Upper lobe of right lung (tissue), 1 donor: ENCODE measurements at regions not wholly inside any gene's neighbourhood (a gene's known extent, or its start where the extent isn't known, plus 50 kb on each side); places are given as distances from the start of the nearest gene placed in this dataset.

Experiments used
- ATAC-seq: fragments of 200-7000 bp; cut with Tn5 transposase; one replicate; pipeline ENCODE4 v1.9.1; 2020; ENCODE audit warnings: mild to moderate bottlenecking, moderate library complexity
- DNase-seq: peaks from one replicate; pipeline ENCODE4 v3.0.0-alpha.2; 2020
- H3K27ac ChIP-seq: fragments of 200-600 bp; one replicate; pipeline ENCODE4 v1.8.0; 2022
- H3K27me3 ChIP-seq: fragments of 200-600 bp; one replicate; pipeline ENCODE4 v1.8.0; 2022; ENCODE audit warnings: mild to moderate bottlenecking
- H3K36me3 ChIP-seq: fragments of 200-600 bp; one replicate; pipeline ENCODE4 v1.8.0; 2022
- H3K4me1 ChIP-seq: fragments of 200-600 bp; one replicate; pipeline ENCODE4 v1.8.0; 2022
- H3K4me3 ChIP-seq: fragments of 200-600 bp; one replicate; pipeline ENCODE4 v1.8.0; 2022; ENCODE audit warnings: mild to moderate bottlenecking
- H3K9me3 ChIP-seq: fragments of 200-600 bp; one replicate; pipeline ENCODE4 v1.8.0; 2022
- intact Hi-C: fragments of 100-400 bp; cut with DNase I; formaldehyde crosslinking; loops from one replicate; pipeline ENCODE4 v1.11.0; 2022
- TF ChIP-seq, protein P1 (sequence below): fragments of 200-600 bp; IDR thresholded peaks from one replicate; pipeline ENCODE4 v1.8.0; 2022; ENCODE audit warnings: antibody characterized with exemption
- donor health status: DM: no; HTN: yes; CAD: no; lungs with severe emphysema.

GRCh38 chr3:144344925-144345548 lies 373.4 kb downstream of the DIPK2A start:
- Histone ChIP-seq H3K36me3 (no peaks in the 10 kb centered on the region), H3K27ac (no peak overlapping the region), H3K27me3 (no peaks in the 10 kb centered on the region), H3K9me3 (no peaks in the 10 kb centered on the region), H3K4me3 (no peak overlapping the region), H3K4me1 (no peaks in the 10 kb centered on the region)
- intact Hi-C loops = no loop called here
- DNase-seq (no peak), ATAC-seq (no peak)
- TF ChIP-seq, protein P1, sequence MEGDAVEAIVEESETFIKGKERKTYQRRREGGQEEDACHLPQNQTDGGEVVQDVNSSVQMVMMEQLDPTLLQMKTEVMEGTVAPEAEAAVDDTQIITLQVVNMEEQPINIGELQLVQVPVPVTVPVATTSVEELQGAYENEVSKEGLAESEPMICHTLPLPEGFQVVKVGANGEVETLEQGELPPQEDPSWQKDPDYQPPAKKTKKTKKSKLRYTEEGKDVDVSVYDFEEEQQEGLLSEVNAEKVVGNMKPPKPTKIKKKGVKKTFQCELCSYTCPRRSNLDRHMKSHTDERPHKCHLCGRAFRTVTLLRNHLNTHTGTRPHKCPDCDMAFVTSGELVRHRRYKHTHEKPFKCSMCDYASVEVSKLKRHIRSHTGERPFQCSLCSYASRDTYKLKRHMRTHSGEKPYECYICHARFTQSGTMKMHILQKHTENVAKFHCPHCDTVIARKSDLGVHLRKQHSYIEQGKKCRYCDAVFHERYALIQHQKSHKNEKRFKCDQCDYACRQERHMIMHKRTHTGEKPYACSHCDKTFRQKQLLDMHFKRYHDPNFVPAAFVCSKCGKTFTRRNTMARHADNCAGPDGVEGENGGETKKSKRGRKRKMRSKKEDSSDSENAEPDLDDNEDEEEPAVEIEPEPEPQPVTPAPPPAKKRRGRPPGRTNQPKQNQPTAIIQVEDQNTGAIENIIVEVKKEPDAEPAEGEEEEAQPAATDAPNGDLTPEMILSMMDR = no peak

DNA sequence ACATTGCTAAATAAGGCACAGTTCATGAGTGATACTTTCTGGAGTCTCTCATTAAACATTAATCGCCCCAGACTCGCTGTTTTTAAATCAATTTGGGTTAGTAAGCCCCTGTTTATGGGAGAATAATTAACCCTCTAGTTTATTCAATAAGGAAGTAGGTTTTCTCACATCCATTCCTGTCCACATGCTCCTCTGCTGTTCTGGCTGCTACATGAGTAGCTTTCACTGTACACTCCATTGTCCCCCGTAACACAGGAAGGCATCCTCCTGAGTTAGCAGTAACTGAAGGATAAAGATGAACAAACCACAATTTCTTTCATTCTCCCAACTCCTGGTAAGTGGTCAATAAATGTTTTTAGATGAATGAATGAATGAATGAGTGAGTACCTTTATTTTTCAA lies 378.5 kb downstream of the DIPK2A start:
- TF ChIP-seq, protein P1 = no peak
- ATAC-seq (no peak), DNase-seq (no peak)
- H3K27me3 ChIP-seq = no peaks in the 10 kb centered on the region
- no peaks in the 10 kb centered on the region for H3K4me1 ChIP-seq
- no peak overlapping the region for H3K27ac ChIP-seq
- intact Hi-C loops = no loop called here
- no peaks in the 10 kb centered on the region for H3K9me3 ChIP-seq
- no peaks in the 10 kb centered on the region for H3K36me3 ChIP-seq
- no peak overlapping the region for H3K4me3 ChIP-seq

DNA sequence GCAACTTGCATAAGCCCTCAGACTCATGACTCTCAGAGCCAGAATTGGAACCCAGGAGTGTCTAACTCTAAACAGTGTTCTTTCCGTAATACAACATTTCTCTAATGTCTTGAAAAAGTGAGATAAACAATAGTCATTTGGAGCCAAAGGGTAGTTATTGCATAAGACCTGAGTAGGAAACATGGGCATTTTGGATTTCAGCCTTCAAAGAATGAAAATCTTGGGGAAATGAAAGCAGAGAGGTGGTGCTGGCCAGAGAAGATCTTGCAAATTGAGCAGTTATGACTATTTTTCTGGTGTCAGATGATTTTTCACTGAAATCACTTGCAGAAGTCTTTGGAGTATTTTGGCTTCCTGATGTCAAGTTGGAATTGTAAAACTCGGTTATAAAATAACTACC lies 379.4 kb downstream of the DIPK2A start:
- ATAC-seq = no peak

GRCh38 chr3:144351773-144352365 lies 380.2 kb downstream of the DIPK2A start:
- TF ChIP-seq, protein P1 = no peak
- Histone ChIP-seq H3K9me3 (no peaks in the 10 kb centered on the region), H3K4me1 (no peaks in the 10 kb centered on the region), H3K27me3 (no peaks in the 10 kb centered on the region), H3K27ac (no peak overlapping the region), H3K4me3 (no peak overlapping the region), H3K36me3 (no peaks in the 10 kb centered on the region)
- DNase-seq (no peak), ATAC-seq (no peak)
- intact Hi-C loops = no loop called here

More for the DNA sequence above, 379.4 kb downstream of the DIPK2A start:
- TF ChIP-seq, protein P1 = no peak
- DNase-seq = no peak
- H3K4me1 ChIP-seq = no peaks in the 10 kb centered on the region
- no peak overlapping the region for H3K27ac ChIP-seq
- no peaks in the 10 kb centered on the region for H3K9me3 ChIP-seq
- intact Hi-C loops = no loop called here
- no peak overlapping the region for H3K4me3 ChIP-seq
- no peaks in the 10 kb centered on the region for H3K36me3 ChIP-seq
- no peaks in the 10 kb centered on the region for H3K27me3 ChIP-seq

GRCh38 chr3:144358191-144358590 lies 386.6 kb downstream of the DIPK2A start:
- Histone ChIP-seq H3K36me3 (no peaks in the 10 kb centered on the region), H3K4me3 (no peak overlapping the region), H3K27ac (no peak overlapping the region), H3K4me1 (no peaks in the 10 kb centered on the region), H3K27me3 (no peaks in the 10 kb centered on the region), H3K9me3 (no peaks in the 10 kb centered on the region)
- ATAC-seq (no peak), DNase-seq (no peak)
- intact Hi-C loops = loop anchor here (5.0 kb wide), 1 partner anchor 156 kb away; no protein-coding TSS in a partner anchor
- TF ChIP-seq, protein P1 = no peak
